K562 (cell line): ENCODE measurements at regions not wholly inside any gene's neighbourhood (a gene's known extent, or its start where the extent isn't known, plus 50 kb on each side); places are given as distances from the start of the nearest gene placed in this dataset.

ENCODE experiments used
- ATAC-seq: fragments of 200-7000 bp; cut with Tn5 transposase; 3 replicates; pipeline ENCODE4 v1.9.1; 2020; ENCODE audit warnings: moderate library complexity
- BruUV-seq: library from RNA; stranded (reverse); fragments of 400-500 nt; replicated peaks from 2 replicates; lab custom pipeline; 2021; lab: Mats Ljungman, UMichigan
- CTCF ChIA-PET: fragments of 300-600 bp; formaldehyde crosslinking; extraction: SDS; loops from one replicate; lab custom pipeline; 2021; ENCODE audit warnings: low intra/inter-chr PET ratio; lab: Yijun Ruan, JAX
- POLR2A ChIA-PET: fragments of 300-600, 350-650 bp; sonication (Branson Sonifier 250); formaldehyde crosslinking; extraction: SDS; loops from one replicate; lab custom pipeline; 2021; ENCODE audit warnings: antibody characterized with exemption, inconsistent platforms; lab: Yijun Ruan, JAX
- DNase-seq, 4 experiments: peaks; one replicate each; pipeline versions ENCODE4 v3.0.0 to v3.0.0-alpha.2; 2011 to 2018; ENCODE audit warnings: low spot score in 3 of 4, mixed read lengths in 3 of 4; ENCODE audit errors: extremely low read depth in 1 of 4
- FAIRE-seq: peaks from 2 replicates; lab custom pipeline; 2011; peaks lifted over from hg19 to GRCh38; lab: Jason Lieb, UNC
- H2AFZ ChIP-seq: 2 replicates; pipeline ENCODE4 v1.6.0; 2011; ENCODE audit warnings: low read depth, low read length, control low read depth, inconsistent platforms
- H3K27ac ChIP-seq: fragments of 200-600 bp; 3 replicates; pipeline ENCODE4 v1.8.0; 2011; ENCODE audit warnings: low read depth, mild to moderate bottlenecking, control low read depth, inconsistent platforms, low read length, moderate library complexity, mixed read lengths; ENCODE audit errors: extremely low read depth
- H3K27me3 ChIP-seq, 2 experiments: fragments of 300-600 bp in 1 of 2; 2 replicates in 1 of 2; 3 replicates in 1 of 2; pipeline versions ENCODE4 v1.6.0 to v1.8.0; 2011; ENCODE audit warnings: inconsistent platforms in 2 of 2, low read length in 2 of 2, mild to moderate bottlenecking in 1 of 2, mixed read lengths in 1 of 2, moderate library complexity in 1 of 2; ENCODE audit not compliant: control insufficient read depth in 2 of 2, insufficient read depth in 2 of 2
- H3K36me3 ChIP-seq: fragments of 300-600 bp; 3 replicates; pipeline ENCODE4 v1.8.0; 2011; ENCODE audit warnings: mild to moderate bottlenecking, low read length, inconsistent platforms; ENCODE audit not compliant: control insufficient read depth, insufficient read depth
- H3K4me1 ChIP-seq, 2 experiments: fragments of 200-600 bp in 1 of 2; replicated peaks in 1 of 2; 2 replicates in 1 of 2; 3 replicates in 1 of 2; pipeline versions ENCODE4 v1.5.1 to v1.8.0; 2011; ENCODE audit warnings: inconsistent platforms in 2 of 2, low read length in 2 of 2, mild to moderate bottlenecking in 1 of 2, mixed read lengths in 1 of 2, moderate library complexity in 1 of 2; ENCODE audit not compliant: control insufficient read depth in 2 of 2, insufficient read depth in 2 of 2
- H3K4me2 ChIP-seq: 2 replicates; pipeline ENCODE4 v1.6.1; 2011; ENCODE audit warnings: low read length, control low read depth, inconsistent platforms, mixed read lengths; ENCODE audit not compliant: insufficient read depth
- H3K4me3 ChIP-seq: fragments of 200-600 bp; sonication (generic), shearing (Covaris generic); 2 replicates; pipeline ENCODE4 v1.5.1; 2016; ENCODE audit warnings: control low read depth, inconsistent platforms
- H3K79me2 ChIP-seq: fragments of 200-600 bp; 3 replicates; pipeline ENCODE4 v1.8.0; 2011; ENCODE audit warnings: low read length, inconsistent platforms; ENCODE audit not compliant: control insufficient read depth, insufficient read depth
- H3K9ac ChIP-seq, 2 experiments: 2 replicates each; pipeline versions ENCODE4 v1.6.0 to v1.6.1; 2011; ENCODE audit warnings: low read depth in 2 of 2, low read length in 2 of 2, control low read depth in 1 of 2, inconsistent platforms in 1 of 2, mild to moderate bottlenecking in 1 of 2, mixed read lengths in 1 of 2; ENCODE audit not compliant: insufficient read depth in 1 of 2
- H3K9me1 ChIP-seq: one replicate; pipeline ENCODE4 v1.6.0; 2011; ENCODE audit warnings: inconsistent platforms, mild to moderate bottlenecking, low read length, moderate library complexity; ENCODE audit not compliant: control insufficient read depth, insufficient read depth
- H3K9me3 ChIP-seq: replicated peaks from 2 replicates; pipeline ENCODE4 v1.5.1; 2011; ENCODE audit warnings: low read depth, low read length, inconsistent platforms; ENCODE audit not compliant: control insufficient read depth, insufficient read depth
- H4K20me1 ChIP-seq: replicated peaks from 2 replicates; pipeline ENCODE4 v1.6.1; 2011; ENCODE audit warnings: low read length, inconsistent platforms, mixed read lengths; ENCODE audit not compliant: control insufficient read depth, insufficient read depth
- ARHGAP35 ChIP-seq: fragments of 450-650 bp; IDR thresholded peaks from 2 replicates; pipeline ENCODE4 v1.6.1; 2018; ENCODE audit not compliant: partially characterized antibody
- BHLHE40 ChIP-seq: IDR thresholded peaks from 2 replicates; pipeline ENCODE4 v1.6.1; 2011; ENCODE audit warnings: low read length, improper control_type of control experiment
- CBX8 ChIP-seq: fragments of 200-600 bp; sonication (generic); IDR thresholded peaks from 2 replicates; pipeline ENCODE4 v1.6.1; 2012; ENCODE audit warnings: borderline replicate concordance, mixed run types, low read depth, mild to moderate bottlenecking, moderate library complexity, mixed read lengths, low read length, control low read depth, inconsistent platforms; ENCODE audit not compliant: poor library complexity, severe bottlenecking; ENCODE audit errors: extremely low read depth
- CXXC5 ChIP-seq: fragments of 250-450 bp; sonication (Bioruptor Pico); IDR thresholded peaks from 2 replicates; pipeline ENCODE4 v1.8.0; 2022; ENCODE audit warnings: inconsistent platforms, mild to moderate bottlenecking, moderate library complexity
- HIVEP1 ChIP-seq: fragments of 250-450 bp; sonication (Bioruptor Pico); IDR thresholded peaks from 2 replicates; pipeline ENCODE4 v1.4.0; 2020; ENCODE audit warnings: mild to moderate bottlenecking
- KAT8 ChIP-seq: fragments of 450-650 bp; IDR thresholded peaks from 2 replicates; pipeline ENCODE4 v1.6.1; 2016; ENCODE audit warnings: low read depth, mild to moderate bottlenecking
- MEF2D ChIP-seq: conservative IDR thresholded peaks from 2 replicates; pipeline ENCODE4 v1.6.1; 2016; ENCODE audit warnings: low read depth, missing genetic modification characterization, missing compliant biosample characterization
- POU5F1 ChIP-seq: fragments of 150-350 bp; IDR thresholded peaks from 2 replicates; pipeline ENCODE4 v1.6.1; 2014; ENCODE audit warnings: borderline replicate concordance, low read length, low read depth, mild to moderate bottlenecking; ENCODE audit not compliant: partially characterized antibody
- PTBP1 ChIP-seq: fragments of 200-400 bp; formaldehyde crosslinking; IDR thresholded peaks from 2 replicates; pipeline ENCODE4 v1.6.1; 2017; ENCODE audit warnings: low read depth, low read length
- SMAD1 ChIP-seq: fragments of 150-350 bp; IDR thresholded peaks from 2 replicates; pipeline ENCODE4 v1.6.1; 2014; ENCODE audit warnings: low read length, low read depth; ENCODE audit not compliant: partially characterized antibody
- SMARCB1 ChIP-seq: IDR thresholded peaks from 2 replicates; pipeline ENCODE4 v1.6.1; 2011; ENCODE audit warnings: improper control_type of control experiment, low read depth; ENCODE audit not compliant: insufficient read length
- TCF15 ChIP-seq: fragments of 250-450 bp; sonication (Bioruptor Pico); IDR thresholded peaks from 2 replicates; pipeline ENCODE4 v1.8.0; 2022; ENCODE audit warnings: moderate library complexity, mild to moderate bottlenecking, inconsistent platforms
- ZBTB5 ChIP-seq: fragments of 450-650 bp; IDR thresholded peaks from 2 replicates; pipeline ENCODE4 v1.6.1; 2017; ENCODE audit warnings: antibody characterized with exemption
- ZNF507 ChIP-seq: conservative IDR thresholded peaks from 2 replicates; pipeline ENCODE4 v1.6.1; 2017; ENCODE audit warnings: missing genetic modification characterization, missing compliant biosample characterization
- WGBS: fragments of 100-300 bp; shearing (Covaris generic); methylation state at CpG from one replicate; pipeline ENCODE4 v1.1.6; 2016; ENCODE audit warnings: low coverage, mixed read lengths; ENCODE audit not compliant: insufficient coverage; ENCODE audit errors: missing lambda C conversion rate; 5-methylcytosine and 5-hydroxymethylcytosine counted together
- in situ Hi-C: fragments of 300-500 bp; cut with MboI; formaldehyde crosslinking; loops from 4 replicates; pipeline ENCODE4 v1.15.0; 2018; ENCODE audit warnings: inconsistent platforms, mixed read lengths
- intact Hi-C: fragments of 100-400 bp; cut with micrococcal nuclease; formaldehyde crosslinking; loops from 2 replicates; pipeline ENCODE4 v1.14.2; 2022
- TF ChIP-seq, protein P1 (sequence below): IDR thresholded peaks from 2 replicates; pipeline ENCODE4 v1.6.1; 2012; ENCODE audit warnings: low read depth, low read length, improper control_type of control experiment, borderline replicate concordance
- TF ChIP-seq, protein P2 (sequence below): sonication (generic); formaldehyde crosslinking; IDR thresholded peaks from 2 replicates; pipeline ENCODE4 v1.8.0; 2022; ENCODE audit warnings: mild to moderate bottlenecking, low read depth, missing genetic modification reagents

DNA sequence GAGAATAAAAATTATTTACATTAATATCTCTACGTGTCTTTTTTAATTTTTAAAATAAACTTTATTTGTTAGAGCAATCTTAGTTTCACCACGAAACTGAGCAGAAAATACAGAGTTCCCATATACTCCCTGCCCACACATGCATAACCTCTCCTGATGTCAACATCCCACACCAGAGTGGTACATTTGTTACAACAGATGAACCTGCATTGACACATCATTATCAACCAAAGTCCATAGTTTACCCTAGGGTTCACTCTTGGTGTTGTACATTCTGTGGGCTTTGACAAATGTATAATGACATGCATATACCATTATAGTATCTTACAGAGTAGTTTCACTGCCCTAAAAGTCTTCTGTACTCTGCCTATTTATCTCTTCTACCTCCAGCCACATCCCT lies 110.6 kb upstream of the OTUD4 start (continued):
- TF ChIP-seq, protein P1, sequence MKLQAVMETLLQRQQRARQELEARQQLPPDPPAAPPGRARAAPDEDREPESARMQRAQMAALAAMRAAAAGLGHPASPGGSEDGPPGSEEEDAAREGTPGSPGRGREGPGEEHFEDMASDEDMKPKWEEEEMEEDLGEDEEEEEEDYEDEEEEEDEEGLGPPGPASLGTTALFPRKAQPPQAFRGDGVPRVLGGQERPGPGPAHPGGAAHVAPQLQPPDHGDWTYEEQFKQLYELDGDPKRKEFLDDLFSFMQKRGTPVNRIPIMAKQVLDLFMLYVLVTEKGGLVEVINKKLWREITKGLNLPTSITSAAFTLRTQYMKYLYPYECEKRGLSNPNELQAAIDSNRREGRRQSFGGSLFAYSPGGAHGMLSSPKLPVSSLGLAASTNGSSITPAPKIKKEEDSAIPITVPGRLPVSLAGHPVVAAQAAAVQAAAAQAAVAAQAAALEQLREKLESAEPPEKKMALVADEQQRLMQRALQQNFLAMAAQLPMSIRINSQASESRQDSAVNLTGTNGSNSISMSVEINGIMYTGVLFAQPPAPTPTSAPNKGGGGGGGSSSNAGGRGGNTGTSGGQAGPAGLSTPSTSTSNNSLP, result no peak
- TF ChIP-seq KAT8, result no peak
- no peak for TF ChIP-seq CXXC5 (CRISPR knock-in tag)
- no peak for TF ChIP-seq HIVEP1
- TF ChIP-seq CBX8, result no peak
- no peak for TF ChIP-seq POU5F1
- no peak for TF ChIP-seq ZNF507 (tag)

GRCh38 chr4:145289403-145290076 lies 109.2 kb upstream of the OTUD4 start:
- FAIRE-seq (no peak), ATAC-seq (no peak), DNase-seq (no peak)
- in situ Hi-C loops, result no loop called here
- no peaks in the 10 kb centered on the region for H4K20me1 ChIP-seq
- no peak overlapping the region for H3K27ac ChIP-seq
- H3K9ac ChIP-seq, result no peak overlapping the region
- ChIA-PET CTCF (no interaction called here), POLR2A (no interaction called here)
- no peaks in the 10 kb centered on the region for H3K4me1 ChIP-seq
- no peak overlapping the region for H3K4me3 ChIP-seq
- no peaks in the 10 kb centered on the region for H3K36me3 ChIP-seq
- no peaks in the 10 kb centered on the region for H3K9me3 ChIP-seq
- no peaks in the 10 kb centered on the region for H3K9me1 ChIP-seq
- intact Hi-C loops, result no loop called here
- peaks cover 0 to 5% of the 10 kb centered on the region in 2 experiments; a peak in 1 of 5 replicates for H3K27me3 ChIP-seq
- no peaks in the 10 kb centered on the region for H3K79me2 ChIP-seq
- no TSS peak for BruUV-seq
- H3K4me2 ChIP-seq, result no peak overlapping the region
- H2AFZ ChIP-seq, result no peak overlapping the region
- WGBS, result 0% methylated on average over 3 of the region's 3 CpGs
- no peak for TF ChIP-seq TCF15 (CRISPR knock-in tag)
- no peak for TF ChIP-seq ZBTB5
- no peak for TF ChIP-seq SMARCB1
- no peak for TF ChIP-seq CBX8
- TF ChIP-seq MEF2D (tag), result no peak
- TF ChIP-seq, protein P2, sequence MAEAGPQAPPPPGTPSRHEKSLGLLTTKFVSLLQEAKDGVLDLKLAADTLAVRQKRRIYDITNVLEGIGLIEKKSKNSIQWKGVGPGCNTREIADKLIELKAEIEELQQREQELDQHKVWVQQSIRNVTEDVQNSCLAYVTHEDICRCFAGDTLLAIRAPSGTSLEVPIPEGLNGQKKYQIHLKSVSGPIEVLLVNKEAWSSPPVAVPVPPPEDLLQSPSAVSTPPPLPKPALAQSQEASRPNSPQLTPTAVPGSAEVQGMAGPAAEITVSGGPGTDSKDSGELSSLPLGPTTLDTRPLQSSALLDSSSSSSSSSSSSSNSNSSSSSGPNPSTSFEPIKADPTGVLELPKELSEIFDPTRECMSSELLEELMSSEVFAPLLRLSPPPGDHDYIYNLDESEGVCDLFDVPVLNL (CRISPR knock-in tag), result no peak
- TF ChIP-seq BHLHE40, result no peak
- TF ChIP-seq SMAD1, result no peak
- no peak for TF ChIP-seq ARHGAP35
- TF ChIP-seq PTBP1, result no peak
